ENCODE measurements at regions not wholly inside any gene's neighbourhood (a gene's known extent, or its start where the extent isn't known, plus 50 kb on each side); places are given as distances from the start of the nearest gene placed in this dataset.

DNA sequence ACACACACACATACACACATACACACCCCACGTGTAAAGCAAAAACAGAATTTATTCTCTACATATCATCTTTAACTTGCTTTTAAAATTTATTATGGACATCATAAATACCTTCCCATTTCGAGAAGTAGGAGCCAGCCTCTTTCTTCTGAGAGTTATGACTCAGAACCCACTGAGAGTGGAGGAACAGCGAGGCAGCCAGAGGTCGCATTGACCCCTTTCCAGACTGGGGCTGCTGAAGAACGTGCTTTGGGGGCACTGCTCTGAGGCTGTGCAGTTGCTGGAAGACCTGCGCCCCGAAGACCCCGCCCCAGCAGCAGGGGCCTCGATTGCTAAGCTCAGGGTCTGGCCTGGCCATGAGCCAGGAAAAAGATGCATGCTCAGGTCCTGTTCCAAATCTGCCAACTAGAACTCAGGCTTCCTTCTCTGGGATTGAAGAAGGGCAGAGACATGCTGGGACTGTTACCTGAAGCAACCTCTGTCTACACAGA lies 133.8 kb upstream of the TWIST2 start:
- Histone ChIP-seq H3K9me3 (no peaks in the 10 kb centered on the region), H3K4me1 (peaks cover 0 to 14% (median 0%) of the 10 kb centered on the region in 4 donors), H3K36me3 (no peaks in the 10 kb centered on the region), H3K4me3 (no peak overlapping the region), H3K27ac (peak overlapping the region in 3 of 4 donors; percentile 43 to 61 (median 51)), H3K27me3 (no peaks in the 10 kb centered on the region)
- 45 to 55% methylated on average over 5 to 9 of the region's 9 CpGs for WGBS, 2 donors (ENCODE audit: low coverage in 1 of 2)
- no peak for DNase-seq
- no peak for TF ChIP-seq EP300 (IDR thresholded peaks at IDR 0.05; ENCODE audit: low read depth)
- peak in 2 of 3 donors; percentile 7 to 35 for TF ChIP-seq POLR2AphosphoS5 (IDR thresholded peaks at IDR 0.05)
- intact Hi-C loops (cut with DNase I; ENCODE audit: low total_unique reads) = no loop called here
- in situ Hi-C loops (cut with MboI; ENCODE audit: low pct_ligation_motif_present in 1 of 4, low pct_unique_long_range_greater_than_20kb in 1 of 4, low sequenced_read_pairs in 3 of 4) = no loop called here

DNA sequence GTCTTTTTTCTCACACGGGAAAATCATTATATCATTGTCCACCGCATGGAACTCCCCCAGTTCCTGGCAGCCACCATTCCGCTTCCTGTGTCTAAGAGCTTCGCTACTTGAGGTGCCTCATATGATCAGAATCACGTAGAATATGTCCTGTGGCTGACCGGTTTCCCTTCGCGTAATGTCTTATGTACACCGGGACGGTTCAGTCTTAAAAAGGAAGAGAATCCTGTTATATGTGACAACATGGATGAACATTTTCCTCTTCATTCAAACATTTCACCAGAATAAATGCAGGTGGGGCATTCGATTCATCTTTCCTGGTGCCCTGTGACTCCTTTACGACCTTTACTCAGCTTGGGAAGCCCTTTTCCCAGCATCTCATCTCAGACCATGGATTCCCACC lies 131.7 kb upstream of the TWIST2 start:
- no peak for TF ChIP-seq EP300 (IDR thresholded peaks at IDR 0.05; ENCODE audit: low read depth)
- no peak for TF ChIP-seq POLR2A (IDR thresholded peaks at IDR 0.05)
- TF ChIP-seq, protein P1, sequence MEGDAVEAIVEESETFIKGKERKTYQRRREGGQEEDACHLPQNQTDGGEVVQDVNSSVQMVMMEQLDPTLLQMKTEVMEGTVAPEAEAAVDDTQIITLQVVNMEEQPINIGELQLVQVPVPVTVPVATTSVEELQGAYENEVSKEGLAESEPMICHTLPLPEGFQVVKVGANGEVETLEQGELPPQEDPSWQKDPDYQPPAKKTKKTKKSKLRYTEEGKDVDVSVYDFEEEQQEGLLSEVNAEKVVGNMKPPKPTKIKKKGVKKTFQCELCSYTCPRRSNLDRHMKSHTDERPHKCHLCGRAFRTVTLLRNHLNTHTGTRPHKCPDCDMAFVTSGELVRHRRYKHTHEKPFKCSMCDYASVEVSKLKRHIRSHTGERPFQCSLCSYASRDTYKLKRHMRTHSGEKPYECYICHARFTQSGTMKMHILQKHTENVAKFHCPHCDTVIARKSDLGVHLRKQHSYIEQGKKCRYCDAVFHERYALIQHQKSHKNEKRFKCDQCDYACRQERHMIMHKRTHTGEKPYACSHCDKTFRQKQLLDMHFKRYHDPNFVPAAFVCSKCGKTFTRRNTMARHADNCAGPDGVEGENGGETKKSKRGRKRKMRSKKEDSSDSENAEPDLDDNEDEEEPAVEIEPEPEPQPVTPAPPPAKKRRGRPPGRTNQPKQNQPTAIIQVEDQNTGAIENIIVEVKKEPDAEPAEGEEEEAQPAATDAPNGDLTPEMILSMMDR (IDR thresholded peaks at IDR 0.05) = no peak
- no peak for TF ChIP-seq POLR2AphosphoS5 (IDR thresholded peaks at IDR 0.05)
- H3K27me3 ChIP-seq = no peaks in the 10 kb centered on the region
- peaks cover 0 to 3% (median 0%) of the 10 kb centered on the region in 4 donors for H3K4me1 ChIP-seq
- H3K36me3 ChIP-seq = no peaks in the 10 kb centered on the region
- H3K9me3 ChIP-seq = no peaks in the 10 kb centered on the region
- no peak overlapping the region for H3K27ac ChIP-seq
- DNase-seq = no peak
- in situ Hi-C loops (cut with MboI; ENCODE audit: low pct_ligation_motif_present in 1 of 4, low pct_unique_long_range_greater_than_20kb in 1 of 4, low sequenced_read_pairs in 3 of 4) (no loop called here), intact Hi-C loops (cut with DNase I; ENCODE audit: low total_unique reads) (no loop called here)
- H3K4me3 ChIP-seq = no peak overlapping the region
- WGBS, 2 donors (ENCODE audit: low coverage in 1 of 2) = 86 to 91% methylated on average over 10 to 12 of the region's 12 CpGs

DNA sequence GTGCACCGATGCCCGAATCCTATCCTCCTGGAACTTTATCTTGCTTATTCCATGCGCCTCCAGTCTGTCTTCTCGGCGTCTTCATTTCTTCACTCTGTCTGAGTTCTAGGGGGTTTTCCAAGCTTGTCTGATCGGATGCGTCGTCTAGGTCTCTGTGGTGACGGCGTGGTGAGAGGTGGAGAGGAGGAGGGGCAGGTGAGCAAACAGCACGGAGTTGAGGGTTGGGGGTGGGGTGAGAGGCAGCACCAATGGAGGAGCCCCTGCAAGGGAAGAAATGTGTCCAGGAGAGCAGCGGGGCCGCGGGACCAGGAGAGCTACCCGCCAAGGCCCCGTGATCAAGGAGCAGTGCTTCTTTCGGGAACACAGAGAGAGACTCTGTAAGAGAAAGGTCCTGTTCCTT lies 131.3 kb upstream of the TWIST2 start:
- in situ Hi-C loops (cut with MboI; ENCODE audit: low pct_ligation_motif_present in 1 of 4, low pct_unique_long_range_greater_than_20kb in 1 of 4, low sequenced_read_pairs in 3 of 4) (no loop called here), intact Hi-C loops (cut with DNase I; ENCODE audit: low total_unique reads) (no loop called here)
- Histone ChIP-seq H3K27me3 (no peaks in the 10 kb centered on the region), H3K4me1 (peaks cover 0 to 3% (median 0%) of the 10 kb centered on the region in 4 donors), H3K4me3 (no peak overlapping the region), H3K27ac (no peak overlapping the region), H3K36me3 (no peaks in the 10 kb centered on the region), H3K9me3 (no peaks in the 10 kb centered on the region)
- WGBS, 2 donors (ENCODE audit: low coverage in 1 of 2) = 84 to 93% methylated on average over 3 to 17 of the region's 17 CpGs
- no peak for DNase-seq
- TF ChIP-seq, protein P1 (IDR thresholded peaks at IDR 0.05) = no peak
- no peak for TF ChIP-seq POLR2AphosphoS5 (IDR thresholded peaks at IDR 0.05)
- no peak for TF ChIP-seq POLR2A (IDR thresholded peaks at IDR 0.05)
- no peak for TF ChIP-seq EP300 (IDR thresholded peaks at IDR 0.05; ENCODE audit: low read depth)

DNA sequence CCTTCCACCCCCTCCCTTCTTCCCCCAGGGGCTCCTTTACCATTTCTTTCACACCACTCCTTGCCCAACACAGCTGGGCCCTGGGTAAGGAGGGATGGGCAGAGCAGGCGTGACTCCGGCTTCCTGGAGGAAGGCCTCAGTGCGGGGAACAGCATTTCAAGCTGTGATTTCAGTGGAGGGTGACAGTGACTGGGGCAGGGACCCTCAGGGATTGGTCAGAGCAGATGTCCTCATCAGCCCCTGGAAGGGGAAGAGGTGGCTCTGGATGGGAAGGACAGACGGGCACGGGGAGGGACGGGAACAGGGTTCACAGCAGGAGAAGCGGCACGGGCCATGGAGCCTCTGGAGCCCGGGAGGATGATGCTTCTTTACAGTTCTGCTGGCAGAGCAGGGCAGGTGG lies 130.8 kb upstream of the TWIST2 start:
- 83 to 88% methylated on average over 4 to 9 of the region's 9 CpGs for WGBS, 2 donors (ENCODE audit: low coverage in 1 of 2)
- TF ChIP-seq POLR2A (IDR thresholded peaks at IDR 0.05) (no peak), EP300 (IDR thresholded peaks at IDR 0.05; ENCODE audit: low read depth) (no peak), POLR2AphosphoS5 (IDR thresholded peaks at IDR 0.05) (no peak)
- TF ChIP-seq, protein P1 (IDR thresholded peaks at IDR 0.05) = no peak
- no peak overlapping the region for H3K4me3 ChIP-seq
- peaks cover 0 to 3% (median 0%) of the 10 kb centered on the region in 4 donors for H3K4me1 ChIP-seq
- no peaks in the 10 kb centered on the region for H3K9me3 ChIP-seq
- in situ Hi-C loops (cut with MboI; ENCODE audit: low pct_ligation_motif_present in 1 of 4, low pct_unique_long_range_greater_than_20kb in 1 of 4, low sequenced_read_pairs in 3 of 4) = no loop called here
- no peaks in the 10 kb centered on the region for H3K27me3 ChIP-seq
- no peak for DNase-seq
- no peak overlapping the region for H3K27ac ChIP-seq
- H3K36me3 ChIP-seq = no peaks in the 10 kb centered on the region
- intact Hi-C loops (cut with DNase I; ENCODE audit: low total_unique reads) = no loop called here

DNA sequence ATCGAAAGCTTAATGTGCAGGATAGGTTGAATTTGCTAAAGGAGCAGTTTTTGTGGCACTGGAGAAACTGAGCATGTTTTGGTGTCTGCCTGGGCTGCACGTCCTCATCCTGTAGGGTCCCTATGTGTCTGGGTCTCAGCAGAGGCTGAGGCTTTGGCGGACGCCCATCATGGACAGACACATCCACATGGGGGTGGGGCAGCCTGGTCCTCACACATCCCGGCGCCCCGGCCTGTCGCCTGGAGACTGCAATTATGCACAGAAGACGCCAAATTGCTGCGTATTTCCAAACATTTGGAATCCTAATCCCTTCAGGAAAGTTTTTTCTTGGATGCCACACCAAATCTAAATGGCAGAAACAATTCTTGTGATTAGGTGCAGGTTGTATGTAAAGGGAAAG lies 128.2 kb upstream of the TWIST2 start:
- Histone ChIP-seq H3K27me3 (no peaks in the 10 kb centered on the region), H3K4me1 (peaks cover 0 to under 1% (median 0%) of the 10 kb centered on the region in 4 donors), H3K36me3 (no peaks in the 10 kb centered on the region), H3K27ac (no peak overlapping the region), H3K4me3 (no peak overlapping the region), H3K9me3 (no peaks in the 10 kb centered on the region)
- intact Hi-C loops (cut with DNase I; ENCODE audit: low total_unique reads) (no loop called here), in situ Hi-C loops (cut with MboI; ENCODE audit: low pct_ligation_motif_present in 1 of 4, low pct_unique_long_range_greater_than_20kb in 1 of 4, low sequenced_read_pairs in 3 of 4) (no loop called here)
- no peak for DNase-seq
- WGBS, 2 donors (ENCODE audit: low coverage in 1 of 2) = 71 to 79% methylated on average over 4 to 10 of the region's 10 CpGs
- TF ChIP-seq EP300 (IDR thresholded peaks at IDR 0.05; ENCODE audit: low read depth) = no peak
- TF ChIP-seq, protein P1 (IDR thresholded peaks at IDR 0.05) = no peak
- TF ChIP-seq POLR2A (IDR thresholded peaks at IDR 0.05) = no peak
- no peak for TF ChIP-seq POLR2AphosphoS5 (IDR thresholded peaks at IDR 0.05)

All from transverse colon (tissue), 4 donors.